Liver (tissue), 3 donors: ENCODE measurements at regions not wholly inside any gene's neighbourhood (a gene's known extent, or its start where the extent isn't known, plus 50 kb on each side); places are given as distances from the start of the nearest gene placed in this dataset.

Experiments used
- CTCF ChIP-seq: fragments of 150-350 bp; IDR thresholded peaks from 2 replicates; pipeline ENCODE4 v1.5.1; 2017; ENCODE audit warnings: improper control_type of control experiment, low read depth, low read length; ENCODE audit not compliant: missing input control
- FOXA2 ChIP-seq: IDR thresholded peaks from 2 replicates; pipeline ENCODE4 v1.6.1; 2016; ENCODE audit warnings: antibody characterized with exemption
- RAD21 ChIP-seq, 2 donors: IDR thresholded peaks; 2 replicates each; pipeline ENCODE4 v1.6.1; 2016; ENCODE audit warnings: antibody characterized with exemption in 2 of 2, mild to moderate bottlenecking in 2 of 2
- ZBTB33 ChIP-seq: IDR thresholded peaks from 2 replicates; pipeline ENCODE4 v1.6.1; 2016; ENCODE audit warnings: antibody characterized with exemption
- donor health status: healthy.
- donor health status: healthy.

- TF ChIP-seq CTCF (no peak), RAD21 (IDR thresholded peaks at IDR 0.05) (no peak), FOXA2 (no peak), ZBTB33 (no peak)
Observed at GRCh38 chr16:73882651-73883050, 414.0 kb upstream of the PSMD7 start.
